DND-41 (cell line): ENCODE measurements at regions not wholly inside any gene's neighbourhood (a gene's known extent, or its start where the extent isn't known, plus 50 kb on each side); places are given as distances from the start of the nearest gene placed in this dataset.

Experiments used
- ATAC-seq: fragments of 200-7000 bp; cut with Tn5 transposase; 3 replicates; pipeline ENCODE4 v1.9.1; 2021; ENCODE audit warnings: low read depth; ENCODE audit not compliant: insufficient read depth
- DNase-seq: peaks from one replicate; pipeline ENCODE4 v3.0.0-alpha.2; 2020
- H2AFZ ChIP-seq: 2 replicates; pipeline ENCODE4 v1.6.0; 2012; ENCODE audit warnings: low read depth, low read length
- H3K27ac ChIP-seq: 2 replicates; pipeline ENCODE4 v1.5.1; 2012; ENCODE audit warnings: low read length, inconsistent platforms
- H3K27me3 ChIP-seq: fragments of 200-600 bp; sonication (generic); 2 replicates; pipeline ENCODE4 v1.6.0; 2012; ENCODE audit warnings: low read length, mild to moderate bottlenecking, inconsistent platforms; ENCODE audit not compliant: insufficient read depth, poor library complexity
- H3K36me3 ChIP-seq: 2 replicates; pipeline ENCODE4 v1.5.1; 2012; ENCODE audit warnings: low read length, inconsistent platforms; ENCODE audit not compliant: insufficient read depth
- H3K4me1 ChIP-seq: 2 replicates; pipeline ENCODE4 v1.5.1; 2012; ENCODE audit warnings: mild to moderate bottlenecking, low read length; ENCODE audit not compliant: insufficient read depth
- H3K4me2 ChIP-seq: 2 replicates; pipeline ENCODE4 v1.6.0; 2012; ENCODE audit warnings: mild to moderate bottlenecking, moderate library complexity, low read length, inconsistent platforms; ENCODE audit not compliant: insufficient read depth
- H3K4me3 ChIP-seq, 2 experiments: fragments of 200-600 bp in 1 of 2; shearing (Covaris generic) in 1 of 2; 2 replicates each; pipeline ENCODE4 v1.5.1; 2012 to 2016; ENCODE audit warnings: inconsistent platforms in 2 of 2, low read length in 2 of 2, mild to moderate bottlenecking in 2 of 2, low read depth in 1 of 2, moderate library complexity in 1 of 2
- H3K79me2 ChIP-seq: 2 replicates; pipeline ENCODE4 v1.6.0; 2012; ENCODE audit warnings: low read length, inconsistent platforms; ENCODE audit not compliant: insufficient read depth
- H3K9ac ChIP-seq: 2 replicates; pipeline ENCODE4 v1.6.0; 2012; ENCODE audit warnings: low read depth, mild to moderate bottlenecking, inconsistent platforms, low read length, moderate library complexity
- H3K9me3 ChIP-seq: 2 replicates; pipeline ENCODE4 v1.5.1; 2012; ENCODE audit warnings: low read length, moderate library complexity, mild to moderate bottlenecking, inconsistent platforms; ENCODE audit not compliant: insufficient read depth, severe bottlenecking
- H4K20me1 ChIP-seq: 2 replicates; pipeline ENCODE4 v1.6.0; 2012; ENCODE audit warnings: low read length; ENCODE audit not compliant: insufficient read depth
- EZH2 ChIP-seq: IDR thresholded peaks from 3 replicates; pipeline ENCODE4 v1.6.1; 2012; ENCODE audit warnings: borderline replicate concordance, low read depth, mild to moderate bottlenecking, moderate library complexity, low read length, inconsistent platforms; ENCODE audit not compliant: severe bottlenecking
- TF ChIP-seq, protein P1 (sequence below): IDR thresholded peaks from 2 replicates; pipeline ENCODE4 v1.5.1; 2012; ENCODE audit warnings: borderline replicate concordance, low read length, moderate library complexity, mild to moderate bottlenecking; ENCODE audit not compliant: poor library complexity, severe bottlenecking; ENCODE audit errors: extremely low read depth

GRCh38 chr2:10191554-10191953 is 69.0 kb downstream of the RRM2 start:
- Histone ChIP-seq H3K9ac (no peak overlapping the region), H3K36me3 (peaks cover 98% of the 10 kb centered on the region)

DNA sequence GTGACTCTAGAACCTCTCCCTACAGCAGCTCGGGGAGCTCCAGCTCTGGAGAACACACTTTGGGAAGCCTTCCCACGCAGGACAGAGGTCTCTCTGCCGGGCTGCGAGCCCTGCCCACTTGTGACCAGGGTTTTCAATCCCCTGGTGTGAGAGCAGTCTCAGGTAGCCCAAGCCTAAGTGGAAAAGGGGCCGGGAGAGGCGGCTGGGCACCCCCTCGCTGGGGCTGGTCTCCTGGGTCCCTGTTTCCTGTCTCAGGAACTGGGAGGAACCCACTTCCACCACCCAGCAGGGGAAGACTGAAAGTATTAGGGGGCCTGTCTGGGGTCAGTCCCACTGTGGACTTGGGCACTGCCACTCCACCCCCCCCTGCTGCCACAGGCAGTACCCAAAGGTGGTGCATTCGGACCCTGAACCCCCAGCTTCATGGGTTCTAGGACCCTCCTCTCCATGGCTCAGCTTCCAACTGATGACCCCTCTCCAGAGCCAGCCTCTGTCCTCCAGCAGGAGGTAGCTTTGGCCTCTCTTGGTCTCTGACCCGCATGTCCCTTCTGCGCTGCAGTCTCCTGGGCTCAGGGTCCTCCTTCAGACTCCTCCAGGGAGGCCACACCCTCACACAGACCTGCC is 70.0 kb downstream of the RRM2 start:
- Histone ChIP-seq H3K9ac (no peak overlapping the region), H3K36me3 (peaks cover 98% of the 10 kb centered on the region)

More at GRCh38 chr2:10191554-10191953, 69.0 kb downstream of the RRM2 start:
- ATAC-seq (no peak), DNase-seq (no peak)
- H3K4me1 ChIP-seq, result no peaks in the 10 kb centered on the region
- H3K27me3 ChIP-seq, result no peaks in the 10 kb centered on the region
- H2AFZ ChIP-seq, result no peak overlapping the region
- H3K79me2 ChIP-seq, result peaks cover 24% of the 10 kb centered on the region
- no peak overlapping the region for H3K4me2 ChIP-seq
- peaks cover 60% of the 10 kb centered on the region for H4K20me1 ChIP-seq
- no peaks in the 10 kb centered on the region for H3K9me3 ChIP-seq
- no peak overlapping the region for H3K4me3 ChIP-seq
- H3K27ac ChIP-seq, result no peak overlapping the region
- no peak for TF ChIP-seq EZH2
- TF ChIP-seq, protein P1, sequence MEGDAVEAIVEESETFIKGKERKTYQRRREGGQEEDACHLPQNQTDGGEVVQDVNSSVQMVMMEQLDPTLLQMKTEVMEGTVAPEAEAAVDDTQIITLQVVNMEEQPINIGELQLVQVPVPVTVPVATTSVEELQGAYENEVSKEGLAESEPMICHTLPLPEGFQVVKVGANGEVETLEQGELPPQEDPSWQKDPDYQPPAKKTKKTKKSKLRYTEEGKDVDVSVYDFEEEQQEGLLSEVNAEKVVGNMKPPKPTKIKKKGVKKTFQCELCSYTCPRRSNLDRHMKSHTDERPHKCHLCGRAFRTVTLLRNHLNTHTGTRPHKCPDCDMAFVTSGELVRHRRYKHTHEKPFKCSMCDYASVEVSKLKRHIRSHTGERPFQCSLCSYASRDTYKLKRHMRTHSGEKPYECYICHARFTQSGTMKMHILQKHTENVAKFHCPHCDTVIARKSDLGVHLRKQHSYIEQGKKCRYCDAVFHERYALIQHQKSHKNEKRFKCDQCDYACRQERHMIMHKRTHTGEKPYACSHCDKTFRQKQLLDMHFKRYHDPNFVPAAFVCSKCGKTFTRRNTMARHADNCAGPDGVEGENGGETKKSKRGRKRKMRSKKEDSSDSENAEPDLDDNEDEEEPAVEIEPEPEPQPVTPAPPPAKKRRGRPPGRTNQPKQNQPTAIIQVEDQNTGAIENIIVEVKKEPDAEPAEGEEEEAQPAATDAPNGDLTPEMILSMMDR, result no peak

GRCh38 chr2:10193276-10193795 is 70.8 kb downstream of the RRM2 start:
- no peak overlapping the region for H3K27ac ChIP-seq
- DNase-seq (no peak), ATAC-seq (no peak)
- H3K4me2 ChIP-seq, result no peak overlapping the region
- peaks cover 98% of the 10 kb centered on the region for H3K36me3 ChIP-seq
- peaks cover 24% of the 10 kb centered on the region for H3K79me2 ChIP-seq
- TF ChIP-seq, protein P1, result no peak
- no peak for TF ChIP-seq EZH2
- H3K4me3 ChIP-seq, result no peak overlapping the region
- peaks cover 68% of the 10 kb centered on the region for H4K20me1 ChIP-seq
- H2AFZ ChIP-seq, result no peak overlapping the region
- no peaks in the 10 kb centered on the region for H3K4me1 ChIP-seq
- H3K9me3 ChIP-seq, result no peaks in the 10 kb centered on the region
- no peaks in the 10 kb centered on the region for H3K27me3 ChIP-seq
- H3K9ac ChIP-seq, result no peak overlapping the region

More for the DNA sequence above, 70.0 kb downstream of the RRM2 start:
- no peak overlapping the region for H2AFZ ChIP-seq
- H3K79me2 ChIP-seq, result peaks cover 24% of the 10 kb centered on the region
- no peak overlapping the region for H3K4me2 ChIP-seq
- H3K4me3 ChIP-seq, result no peak overlapping the region
- no peak for DNase-seq
- TF ChIP-seq, protein P1, result no peak
- no peak for TF ChIP-seq EZH2
- no peak overlapping the region for H3K27ac ChIP-seq
- peaks cover 68% of the 10 kb centered on the region for H4K20me1 ChIP-seq
- no peaks in the 10 kb centered on the region for H3K9me3 ChIP-seq
- no peaks in the 10 kb centered on the region for H3K27me3 ChIP-seq
- ATAC-seq, result no peak
- no peaks in the 10 kb centered on the region for H3K4me1 ChIP-seq
